Pancreas (tissue), 10 donors: ENCODE measurements at regions not wholly inside any gene's neighbourhood (a gene's known extent, or its start where the extent isn't known, plus 50 kb on each side); places are given as distances from the start of the nearest gene placed in this dataset.

Experiments
- ATAC-seq, 4 donors: fragments of 200-7000 bp; cut with Tn5 transposase; one replicate each; pipeline versions ENCODE4 v1.8.0 to v1.9.1; 2020; ENCODE audit warnings: mild to moderate bottlenecking in 4 of 4, moderate library complexity in 4 of 4
- DNase-seq, 6 donors: peaks; one replicate each; pipeline ENCODE4 v3.0.0-alpha.2; 2020
- FAIRE-seq: peaks from 2 replicates; lab custom pipeline; 2012; peaks lifted over from hg19 to GRCh38; lab: Jason Lieb, UNC
- H3K27ac ChIP-seq, 4 donors: fragments of 200-600 bp; sonication (generic); 1 replicate in 3 of 4; 2 replicates in 1 of 4; pipeline versions ENCODE4 v1.5.0 to v1.8.0; 2020
- H3K27me3 ChIP-seq, 4 donors: fragments of 200-600 bp; one replicate each; pipeline ENCODE4 v1.8.0; 2021
- H3K36me3 ChIP-seq, 3 donors: fragments of 200-600 bp; sonication (generic) in 1 of 3; one replicate each; pipeline versions ENCODE4 v1.5.0 to v1.8.0; 2020 to 2021
- H3K4me1 ChIP-seq, 3 donors: fragments of 200-600 bp; one replicate each; pipeline ENCODE4 v1.8.0; 2021
- H3K4me3 ChIP-seq, 4 donors: fragments of 200-600 bp; sonication (generic) in 2 of 4; one replicate each; pipeline versions ENCODE4 v1.5.0 to v1.8.0; 2020 to 2021
- H3K9me3 ChIP-seq, 4 donors: fragments of 200-600 bp; one replicate each; pipeline ENCODE4 v1.8.0; 2021
- WGBS, 2 donors: extraction: QIAGEN DNeasy Blood & Tissue Kit; methylation state at CpG; one replicate each; pipeline ENCODE4 v1.1.7; 2013; 5-methylcytosine and 5-hydroxymethylcytosine counted together
- intact Hi-C, 3 donors: fragments of 100-400 bp; cut with DNase I; formaldehyde crosslinking; loops; one replicate each; pipeline versions ENCODE4 v1.11.1 to v1.14.2; 2022
- TF ChIP-seq, protein P1 (sequence below), 4 donors: fragments of 200-600 bp; sonication (generic) in 3 of 4; IDR thresholded peaks; one replicate each; pipeline versions ENCODE4 v1.5.0 to v1.8.0; 2021; ENCODE audit warnings: antibody characterized with exemption in 4 of 4
- donor health status: healthy with polysubstance abuse.
- donor health status: DM: no; HTN: no; CAD: no; lungs with moderate emphysema.
- donor health status: DM: no; HTN: no; CAD: no.
- donor health status: control.
- donor health status: control.
- donor health status: Bipolar disorder and iron deficiency.
- donor health status: DM: yes; HTN: yes; CAD: no.
- donor health status: DM: no; HTN: no; CAD: no.
- donor health status: DM: no; HTN: no; CAD: no.
- donor health status: DM: yes; HTN: yes; CAD: no.

DNA sequence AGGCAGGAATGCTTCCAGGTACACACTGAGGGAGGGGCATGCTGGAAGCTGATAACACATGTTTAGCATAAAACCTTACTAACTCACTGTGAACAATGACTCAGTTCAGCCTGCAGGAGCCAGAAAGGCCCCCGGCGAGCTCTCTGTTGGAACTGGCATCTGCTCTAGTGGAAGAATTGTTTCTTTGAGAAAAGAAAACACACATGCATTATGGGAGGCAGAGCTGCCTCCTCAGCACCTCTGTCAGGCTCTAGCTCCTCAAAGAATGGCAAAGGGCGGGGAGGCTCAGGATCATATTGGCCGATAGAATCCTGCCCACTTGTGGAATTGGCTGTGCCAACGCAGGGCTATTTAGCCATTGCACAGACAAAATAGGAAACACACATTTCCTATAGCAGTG, 338.3 kb downstream of the CXCL12 start:
- Histone ChIP-seq H3K27me3 (no peaks in the 10 kb centered on the region), H3K4me1 (peaks cover 0 to 24% (median 17%) of the 10 kb centered on the region in 3 donors), H3K9me3 (no peaks in the 10 kb centered on the region), H3K4me3 (no peak overlapping the region), H3K27ac (peak overlapping the region in 3 of 4 donors; percentile 16 to 28 (median 19)), H3K36me3 (no peaks in the 10 kb centered on the region)
- intact Hi-C loops = no loop called here
- DNase-seq = peak in 3 of 6 donors; percentile 50 to 60 (median 51)
- FAIRE-seq = no peak
- TF ChIP-seq, protein P1, sequence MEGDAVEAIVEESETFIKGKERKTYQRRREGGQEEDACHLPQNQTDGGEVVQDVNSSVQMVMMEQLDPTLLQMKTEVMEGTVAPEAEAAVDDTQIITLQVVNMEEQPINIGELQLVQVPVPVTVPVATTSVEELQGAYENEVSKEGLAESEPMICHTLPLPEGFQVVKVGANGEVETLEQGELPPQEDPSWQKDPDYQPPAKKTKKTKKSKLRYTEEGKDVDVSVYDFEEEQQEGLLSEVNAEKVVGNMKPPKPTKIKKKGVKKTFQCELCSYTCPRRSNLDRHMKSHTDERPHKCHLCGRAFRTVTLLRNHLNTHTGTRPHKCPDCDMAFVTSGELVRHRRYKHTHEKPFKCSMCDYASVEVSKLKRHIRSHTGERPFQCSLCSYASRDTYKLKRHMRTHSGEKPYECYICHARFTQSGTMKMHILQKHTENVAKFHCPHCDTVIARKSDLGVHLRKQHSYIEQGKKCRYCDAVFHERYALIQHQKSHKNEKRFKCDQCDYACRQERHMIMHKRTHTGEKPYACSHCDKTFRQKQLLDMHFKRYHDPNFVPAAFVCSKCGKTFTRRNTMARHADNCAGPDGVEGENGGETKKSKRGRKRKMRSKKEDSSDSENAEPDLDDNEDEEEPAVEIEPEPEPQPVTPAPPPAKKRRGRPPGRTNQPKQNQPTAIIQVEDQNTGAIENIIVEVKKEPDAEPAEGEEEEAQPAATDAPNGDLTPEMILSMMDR (IDR thresholded peaks at IDR 0.05) = no peak
- peak; percentile 75 to 87 (median 84) for ATAC-seq
- 36 to 38% methylated on average over 5 of the region's 5 CpGs for WGBS, 2 donors

DNA sequence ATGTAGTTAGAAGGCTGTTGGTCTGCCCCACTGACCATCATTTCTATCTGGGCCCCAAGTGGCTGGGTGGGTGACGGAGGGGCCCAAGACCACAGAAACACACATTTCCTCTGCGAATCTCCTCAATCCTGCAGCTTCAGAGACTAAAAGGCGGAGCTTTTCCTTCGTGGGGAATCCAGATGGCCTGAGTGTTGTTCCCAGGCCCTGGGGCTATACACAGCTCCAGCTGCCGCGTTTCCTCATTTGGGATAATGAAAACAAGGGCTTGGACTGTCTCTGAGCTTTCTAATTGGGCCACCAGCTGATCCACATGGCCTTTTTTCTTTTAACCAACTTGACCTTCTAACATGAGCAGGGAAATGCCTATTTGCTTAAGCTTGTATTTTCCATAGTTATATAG, 339.9 kb downstream of the CXCL12 start:
- no peak overlapping the region for H3K27ac ChIP-seq
- FAIRE-seq (no peak), ATAC-seq (no peak), DNase-seq (no peak)
- no peaks in the 10 kb centered on the region for H3K27me3 ChIP-seq
- TF ChIP-seq, protein P1 (IDR thresholded peaks at IDR 0.05) = no peak
- H3K36me3 ChIP-seq = no peaks in the 10 kb centered on the region
- H3K4me1 ChIP-seq = peaks cover 0 to 12% (median 8%) of the 10 kb centered on the region in 3 donors
- no peak overlapping the region for H3K4me3 ChIP-seq
- H3K9me3 ChIP-seq = no peaks in the 10 kb centered on the region
- intact Hi-C loops = no loop called here
- WGBS, 2 donors = 83 to 84% methylated on average over 6 of the region's 6 CpGs

DNA sequence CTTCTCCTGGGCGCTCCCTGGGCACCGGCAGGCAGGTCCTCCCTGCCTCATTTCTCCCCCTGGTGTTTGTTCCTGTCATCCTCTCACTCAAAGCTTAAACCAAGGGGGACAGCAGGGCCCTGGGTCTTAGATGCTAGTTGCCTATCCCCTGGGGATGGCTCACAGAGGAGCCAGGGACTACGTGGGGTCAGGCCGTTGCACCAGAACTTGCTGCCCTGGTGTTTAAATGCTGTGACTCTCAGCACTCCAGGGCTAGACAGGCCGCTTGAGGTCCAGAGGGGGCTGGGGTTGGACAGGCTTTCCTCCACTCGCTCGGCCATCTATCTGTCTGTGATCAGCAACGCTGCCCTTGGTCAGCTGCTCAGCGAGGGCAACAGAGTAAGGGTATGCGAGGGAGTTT, 340.3 kb downstream of the CXCL12 start:
- intact Hi-C loops = no loop called here

DNA sequence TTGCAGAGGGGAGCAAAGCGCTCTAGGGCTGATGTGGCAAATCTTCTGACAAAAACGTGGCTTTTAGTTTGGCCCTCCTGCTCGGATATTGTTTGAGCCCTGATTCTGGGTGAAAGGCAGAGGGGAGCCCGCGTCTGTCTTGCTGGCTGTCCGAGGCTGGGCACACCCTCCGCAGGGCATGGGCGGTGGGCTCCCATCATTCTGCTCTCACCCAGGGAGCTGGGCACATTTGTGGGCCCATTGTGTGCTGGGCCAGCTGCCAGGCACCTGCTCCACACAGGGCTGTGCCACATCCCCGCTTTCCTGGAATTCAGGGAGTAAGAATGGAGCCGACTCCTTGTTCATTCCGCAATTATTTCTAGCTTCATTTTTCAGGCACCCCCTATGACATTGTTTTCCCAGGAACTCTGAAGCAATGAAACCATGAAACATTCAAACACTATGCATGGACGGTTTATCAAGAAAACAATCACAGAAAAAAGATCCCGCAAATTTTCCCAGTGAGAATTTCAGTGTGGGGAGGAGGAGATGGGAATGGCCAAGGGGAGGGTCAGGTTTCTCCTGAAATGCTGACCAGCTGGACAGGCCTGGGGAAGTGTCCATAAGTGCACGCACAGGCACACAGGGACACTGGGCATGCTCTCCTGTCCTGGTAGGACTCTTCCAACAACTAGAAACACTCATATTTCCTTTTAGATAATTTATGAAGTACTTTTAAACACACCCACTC, 341.1 kb downstream of the CXCL12 start:
- H3K4me1 ChIP-seq = peaks cover 4 to 12% (median 8%) of the 10 kb centered on the region in 3 donors
- ATAC-seq (no peak), FAIRE-seq (no peak), DNase-seq (no peak)
- H3K27ac ChIP-seq = no peak overlapping the region
- no peaks in the 10 kb centered on the region for H3K36me3 ChIP-seq
- intact Hi-C loops = no loop called here
- no peaks in the 10 kb centered on the region for H3K9me3 ChIP-seq
- no peaks in the 10 kb centered on the region for H3K27me3 ChIP-seq
- no peak overlapping the region for H3K4me3 ChIP-seq
- TF ChIP-seq, protein P1 (IDR thresholded peaks at IDR 0.05) = no peak
- 88 to 91% methylated on average over 14 of the region's 14 CpGs for WGBS, 2 donors

More for the DNA sequence above, 340.3 kb downstream of the CXCL12 start:
- FAIRE-seq = no peak
- no peak for ATAC-seq
- Histone ChIP-seq H3K4me3 (no peak overlapping the region), H3K27me3 (no peaks in the 10 kb centered on the region), H3K4me1 (peaks cover 0 to 12% (median 8%) of the 10 kb centered on the region in 3 donors), H3K27ac (no peak overlapping the region), H3K9me3 (no peaks in the 10 kb centered on the region), H3K36me3 (no peaks in the 10 kb centered on the region)
- TF ChIP-seq, protein P1 (IDR thresholded peaks at IDR 0.05) = no peak
- DNase-seq = no peak
- WGBS, 2 donors = 91 to 96% methylated on average over 10 of the region's 10 CpGs
